Aorta (tissue), 5 donors: ENCODE measurements at regions not wholly inside any gene's neighbourhood (a gene's known extent, or its start where the extent isn't known, plus 50 kb on each side); places are given as distances from the start of the nearest gene placed in this dataset.

Experiments
- ATAC-seq: fragments of 200-7000 bp; cut with Tn5 transposase; one replicate; pipeline ENCODE4 v1.9.1; 2022; ENCODE audit warnings: moderate library complexity; ENCODE audit not compliant: low FRiP score
- DNase-seq, 2 donors: peaks; one replicate each; pipeline ENCODE4 v3.0.0-alpha.2; 2020
- H3K27ac ChIP-seq, 2 donors: one replicate each; pipeline ENCODE4 v1.5.1; 2013; ENCODE audit warnings: low read length in 2 of 2, mild to moderate bottlenecking in 2 of 2, moderate library complexity in 2 of 2, control low read depth in 1 of 2, inconsistent platforms in 1 of 2, low read depth in 1 of 2
- H3K27me3 ChIP-seq, 2 donors: one replicate each; pipeline ENCODE4 v1.6.1; 2013; ENCODE audit warnings: control low read depth in 1 of 2, low read length in 1 of 2, mild to moderate bottlenecking in 1 of 2, moderate library complexity in 1 of 2; ENCODE audit not compliant: insufficient read depth in 2 of 2, control insufficient read depth in 1 of 2
- H3K36me3 ChIP-seq, 2 donors: one replicate each; pipeline ENCODE4 v1.6.1; 2013; ENCODE audit warnings: control low read depth in 1 of 2, low read length in 1 of 2, mild to moderate bottlenecking in 1 of 2; ENCODE audit not compliant: insufficient read depth in 2 of 2, control insufficient read depth in 1 of 2
- H3K4me1 ChIP-seq, 2 donors: one replicate each; pipeline ENCODE4 v1.6.1; 2013; ENCODE audit warnings: low read length in 2 of 2, control low read depth in 1 of 2, mild to moderate bottlenecking in 1 of 2, moderate library complexity in 1 of 2; ENCODE audit not compliant: insufficient read depth in 2 of 2, control insufficient read depth in 1 of 2
- H3K4me3 ChIP-seq, 2 donors: one replicate each; pipeline ENCODE4 v1.5.1; 2013; ENCODE audit warnings: low read length in 2 of 2, control low read depth in 1 of 2, mild to moderate bottlenecking in 1 of 2
- H3K9me3 ChIP-seq: one replicate; pipeline ENCODE4 v1.6.1; 2013; ENCODE audit warnings: mild to moderate bottlenecking, low read length; ENCODE audit not compliant: control insufficient read depth
- WGBS, 2 donors: extraction: QIAGEN DNeasy Blood & Tissue Kit; methylation state at CpG; one replicate each; pipeline ENCODE4 v1.1.7; 2013; 5-methylcytosine and 5-hydroxymethylcytosine counted together
- intact Hi-C, 2 donors: fragments of 100-400 bp; cut with DNase I; formaldehyde crosslinking; loops; one replicate each; pipeline versions ENCODE4 v1.14.2 to v1.15.0; 2022
- donor health status: healthy with polysubstance abuse.
- donor health status: Bipolar disorder and iron deficiency.
- donor health status: DM: no; HTN: no; CAD: no.
- donor health status: DM: no; HTN: no; CAD: no.
- donor health status: DM: yes; HTN: yes; CAD: no.

DNA sequence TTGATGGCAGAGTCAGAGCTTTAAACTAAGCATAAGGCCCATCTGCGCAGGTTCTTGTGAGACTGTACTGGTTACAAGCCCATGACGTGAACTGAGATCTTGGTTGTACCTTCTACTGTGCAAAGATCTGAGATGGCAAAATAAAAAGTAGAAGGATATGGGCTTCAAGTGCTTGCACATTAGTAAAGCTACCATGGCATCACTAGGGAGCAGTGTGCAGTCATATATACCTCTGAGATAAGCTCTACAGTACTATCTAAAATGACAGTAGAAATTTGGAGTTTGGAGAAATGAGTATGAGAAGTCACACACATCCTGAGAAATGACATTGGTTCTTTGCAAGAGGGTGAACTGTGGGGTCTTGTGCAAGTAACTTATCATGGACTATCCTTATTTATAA lies 408.2 kb upstream of the PRR16 start:
- DNase-seq (no peak), ATAC-seq (peak; percentile 64)
- 64 to 72% methylated on average over 2 of the region's 2 CpGs for WGBS, 2 donors
- intact Hi-C loops = loop anchor here in 1 of 2 donors (5.0 to 10.0 kb wide), 2 partner anchors 79 to 401 kb away; no protein-coding TSS in a partner anchor
- no peaks in the 10 kb centered on the region for H3K27me3 ChIP-seq
- H3K9me3 ChIP-seq = no peaks in the 10 kb centered on the region
- H3K36me3 ChIP-seq = no peaks in the 10 kb centered on the region
- H3K27ac ChIP-seq = peak overlapping the region in 1 of 2 donors; percentile 28
- no peak overlapping the region for H3K4me3 ChIP-seq
- no peaks in the 10 kb centered on the region for H3K4me1 ChIP-seq

DNA sequence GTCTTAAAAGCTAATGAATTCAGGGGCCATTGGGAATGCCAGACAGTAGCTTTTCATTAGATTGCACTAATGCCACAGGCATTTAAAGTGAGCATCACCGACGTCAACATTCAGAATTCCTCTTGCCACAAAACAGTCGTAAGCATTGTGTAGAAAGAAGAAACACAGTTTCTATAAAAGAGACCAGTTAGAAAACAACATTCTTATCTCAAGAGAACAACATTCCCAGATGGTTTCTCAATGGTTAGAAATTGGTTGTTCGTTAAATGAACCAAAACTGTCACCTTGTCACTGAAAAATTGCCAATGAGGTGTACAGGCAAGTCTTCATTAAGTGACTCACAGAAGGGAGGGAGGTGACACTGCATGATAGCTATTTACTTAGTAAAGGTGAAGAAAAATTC lies 401.6 kb upstream of the PRR16 start:
- peaks cover 2 to 6% of the 10 kb centered on the region in 2 donors for H3K4me1 ChIP-seq
- no peaks in the 10 kb centered on the region for H3K9me3 ChIP-seq
- no peak overlapping the region for H3K4me3 ChIP-seq
- no peak overlapping the region for H3K27ac ChIP-seq
- WGBS, 2 donors = 62 to 71% methylated on average over 4 of the region's 4 CpGs
- ATAC-seq = no peak
- intact Hi-C loops = loop anchor here in 1 of 2 donors (5.0 kb wide), 1 partner anchor 395 kb away; no protein-coding TSS in a partner anchor
- no peak for DNase-seq
- no peaks in the 10 kb centered on the region for H3K36me3 ChIP-seq
- no peaks in the 10 kb centered on the region for H3K27me3 ChIP-seq

DNA sequence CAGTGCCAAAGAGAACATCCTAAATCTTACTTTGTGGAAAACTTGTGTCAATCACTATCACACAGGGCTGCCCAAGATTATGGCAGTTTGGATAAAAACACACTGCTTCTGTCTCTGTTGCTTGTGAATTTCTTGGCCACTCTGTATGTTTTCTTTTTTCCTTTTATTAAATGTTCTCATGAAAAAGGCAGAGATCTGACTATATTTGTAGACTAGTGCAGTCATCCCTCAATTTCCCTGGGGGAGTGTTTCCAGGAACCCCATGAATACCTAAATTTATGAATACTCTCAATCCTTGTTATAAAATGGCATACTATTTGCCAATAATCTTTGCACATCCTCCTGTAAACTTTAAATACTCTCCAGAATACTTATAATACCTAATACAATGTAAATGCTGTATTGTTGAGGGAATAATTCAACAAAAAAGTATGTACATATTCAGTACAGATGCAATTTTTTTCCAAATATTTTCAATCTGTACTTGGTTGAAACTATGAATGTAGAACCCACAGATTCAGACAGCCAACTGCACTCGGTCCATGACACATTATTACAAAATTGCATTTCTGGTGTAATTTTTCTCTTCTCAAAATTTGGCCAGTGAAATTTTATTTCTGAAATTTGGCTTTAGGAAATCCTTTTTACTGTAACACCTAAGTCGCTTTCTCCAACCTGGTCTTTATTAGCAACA lies 391.9 kb upstream of the PRR16 start:
- Histone ChIP-seq H3K27me3 (no peaks in the 10 kb centered on the region), H3K36me3 (no peaks in the 10 kb centered on the region), H3K9me3 (no peaks in the 10 kb centered on the region), H3K27ac (no peak overlapping the region), H3K4me3 (no peak overlapping the region), H3K4me1 (no peaks in the 10 kb centered on the region)
- intact Hi-C loops = no loop called here
- WGBS, 2 donors = 89% methylated on average over 2 of the region's 2 CpGs
- no peak for DNase-seq
- ATAC-seq = peak; percentile 60

DNA sequence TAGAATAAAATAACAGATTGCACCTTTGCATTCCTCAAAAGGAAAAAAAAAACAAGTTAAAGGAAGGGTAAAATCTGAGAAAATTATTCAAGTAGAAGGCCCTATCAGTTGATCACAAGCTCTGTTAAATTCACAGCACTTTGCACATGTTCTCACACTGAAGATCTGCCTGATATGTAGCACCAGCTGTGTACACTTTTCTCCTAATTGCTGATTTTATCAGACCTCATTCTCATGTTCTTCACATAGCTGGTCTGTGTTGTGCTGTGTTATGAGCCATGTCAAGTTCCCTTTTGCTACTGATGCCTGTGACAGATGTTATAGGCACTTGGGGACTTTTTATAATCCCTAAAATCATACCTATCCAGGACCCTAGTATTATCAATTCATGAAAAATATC lies 390.4 kb upstream of the PRR16 start:
- Histone ChIP-seq H3K27ac (no peak overlapping the region), H3K27me3 (no peaks in the 10 kb centered on the region), H3K4me1 (no peaks in the 10 kb centered on the region), H3K9me3 (no peaks in the 10 kb centered on the region), H3K36me3 (no peaks in the 10 kb centered on the region), H3K4me3 (no peak overlapping the region)
- DNase-seq (no peak), ATAC-seq (no peak)
- intact Hi-C loops = no loop called here

DNA sequence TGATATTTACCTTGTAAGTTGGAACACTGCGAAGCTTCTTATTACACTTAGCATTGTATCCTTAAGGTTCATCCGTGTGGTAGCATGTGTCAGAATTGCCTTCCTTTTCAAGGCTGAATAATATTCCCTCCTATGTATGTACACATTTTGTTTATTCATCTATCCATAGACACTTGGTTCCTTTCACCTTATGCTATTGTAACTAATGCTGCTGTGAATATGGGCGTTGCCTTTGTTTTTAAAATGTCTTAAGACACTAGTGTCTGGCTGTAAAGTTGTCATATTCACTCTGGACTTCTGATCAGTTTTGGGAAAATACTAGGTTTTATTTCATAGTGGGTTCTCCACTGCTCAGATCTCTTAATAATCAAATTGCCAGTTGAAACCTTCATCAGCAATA lies 383.3 kb upstream of the PRR16 start:
- H3K4me1 ChIP-seq = no peaks in the 10 kb centered on the region
- ATAC-seq = no peak
- intact Hi-C loops = no loop called here
- H3K27me3 ChIP-seq = no peaks in the 10 kb centered on the region
- no peak overlapping the region for H3K4me3 ChIP-seq
- WGBS, 2 donors = 65 to 84% methylated on average over 3 of the region's 3 CpGs
- H3K36me3 ChIP-seq = no peaks in the 10 kb centered on the region
- no peak for DNase-seq
- no peaks in the 10 kb centered on the region for H3K9me3 ChIP-seq
- H3K27ac ChIP-seq = no peak overlapping the region

DNA sequence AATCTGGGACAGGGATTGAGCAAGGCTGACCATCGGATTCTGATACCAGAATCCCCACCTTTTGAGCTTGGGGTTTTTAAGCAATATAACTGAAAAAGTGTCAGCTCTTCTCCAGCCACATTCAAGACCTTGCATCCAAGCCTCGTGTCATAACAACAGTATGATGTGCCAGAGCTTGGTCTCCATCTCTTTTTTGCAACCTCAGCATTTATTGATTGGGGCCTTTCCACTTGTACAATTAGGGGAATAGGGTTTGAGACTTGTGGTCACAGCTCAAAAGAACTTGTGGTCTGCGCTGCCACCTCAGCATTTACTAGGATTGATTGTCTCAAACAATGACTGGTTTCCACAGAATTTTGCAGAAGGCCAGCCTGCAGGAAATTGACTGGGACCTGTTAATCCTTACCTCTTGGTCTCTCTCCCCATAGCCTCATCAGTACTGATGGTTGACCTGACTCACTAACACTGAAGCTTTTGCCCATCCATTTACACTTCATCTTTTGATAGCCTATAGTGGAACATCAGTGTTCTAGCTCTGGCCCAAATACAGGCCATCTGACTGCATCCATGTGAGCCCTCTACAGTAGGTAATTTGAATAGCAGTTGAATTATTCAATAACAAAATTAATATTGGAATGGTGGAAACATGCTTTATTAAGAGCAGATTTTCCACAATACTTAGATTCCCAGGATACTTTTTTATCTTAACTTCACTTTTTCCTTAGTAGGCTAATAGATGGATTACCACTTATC lies 381.6 kb upstream of the PRR16 start:
- no peaks in the 10 kb centered on the region for H3K9me3 ChIP-seq
- intact Hi-C loops = no loop called here
- no peaks in the 10 kb centered on the region for H3K27me3 ChIP-seq
- no peaks in the 10 kb centered on the region for H3K4me1 ChIP-seq
- H3K27ac ChIP-seq = no peak overlapping the region
- H3K4me3 ChIP-seq = no peak overlapping the region
- no peaks in the 10 kb centered on the region for H3K36me3 ChIP-seq
- WGBS, 2 donors = 95 to 98% methylated on average over 3 of the region's 3 CpGs
- DNase-seq (no peak), ATAC-seq (no peak)

DNA sequence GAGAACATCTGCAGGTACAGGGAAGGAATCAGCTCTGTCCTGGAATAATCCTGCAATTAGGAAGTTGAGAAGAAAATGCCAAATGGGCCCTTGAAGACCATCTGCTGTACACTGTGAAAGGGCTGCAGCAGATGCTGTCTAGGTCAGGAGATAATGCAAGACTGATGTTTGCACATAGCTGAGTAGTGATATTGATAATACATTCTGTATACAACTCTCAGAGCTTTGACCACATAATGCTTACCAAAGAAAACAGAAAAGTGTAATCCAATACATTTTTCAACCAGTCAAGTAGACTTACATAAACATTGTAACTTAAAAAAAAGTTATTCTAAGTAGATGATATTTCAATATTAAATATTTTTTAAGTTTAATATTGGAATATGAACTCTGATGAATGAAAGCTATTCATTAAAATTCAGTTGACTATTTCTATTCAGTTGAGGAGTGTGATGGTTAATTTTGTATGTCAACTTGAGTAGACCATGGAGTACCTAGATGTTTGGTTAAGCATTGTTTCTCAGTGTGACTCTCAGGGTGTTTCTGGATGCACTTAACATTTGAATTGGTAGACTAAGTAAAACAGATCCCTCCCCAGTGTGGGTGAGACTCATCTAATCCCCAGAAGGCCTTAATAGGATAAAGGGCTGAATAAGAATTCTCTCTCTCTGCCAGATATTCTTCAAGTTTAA lies 380.1 kb upstream of the PRR16 start:
- H3K4me1 ChIP-seq = peaks cover 0 to 1% of the 10 kb centered on the region in 2 donors
- ATAC-seq (no peak), DNase-seq (no peak)
- intact Hi-C loops = no loop called here
- H3K9me3 ChIP-seq = no peaks in the 10 kb centered on the region
- no peaks in the 10 kb centered on the region for H3K27me3 ChIP-seq
- no peak overlapping the region for H3K27ac ChIP-seq
- H3K4me3 ChIP-seq = no peak overlapping the region
- no peaks in the 10 kb centered on the region for H3K36me3 ChIP-seq

DNA sequence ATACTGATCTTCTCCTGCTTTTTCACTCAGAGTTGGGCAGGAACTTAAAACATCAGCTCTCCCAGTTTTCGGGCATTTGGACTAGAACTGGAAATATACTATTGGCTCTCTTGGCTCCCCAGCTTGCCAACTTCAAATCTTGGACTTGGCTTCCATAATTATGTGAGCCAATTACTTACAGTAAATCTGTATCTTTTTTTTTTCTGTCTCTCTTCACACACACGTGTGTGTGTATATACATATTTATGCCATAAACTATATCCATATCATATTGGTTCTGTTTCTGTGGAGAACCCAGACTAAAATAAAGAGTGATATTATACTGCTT lies 379.6 kb upstream of the PRR16 start:
- H3K27me3 ChIP-seq = no peaks in the 10 kb centered on the region
- no peak overlapping the region for H3K27ac ChIP-seq
- intact Hi-C loops = no loop called here
- no peaks in the 10 kb centered on the region for H3K36me3 ChIP-seq
- H3K9me3 ChIP-seq = no peaks in the 10 kb centered on the region
- ATAC-seq (no peak), DNase-seq (no peak)
- no peak overlapping the region for H3K4me3 ChIP-seq
- 7 to 14% methylated on average over 2 of the region's 2 CpGs for WGBS, 2 donors
- peaks cover 0 to 1% of the 10 kb centered on the region in 2 donors for H3K4me1 ChIP-seq

DNA sequence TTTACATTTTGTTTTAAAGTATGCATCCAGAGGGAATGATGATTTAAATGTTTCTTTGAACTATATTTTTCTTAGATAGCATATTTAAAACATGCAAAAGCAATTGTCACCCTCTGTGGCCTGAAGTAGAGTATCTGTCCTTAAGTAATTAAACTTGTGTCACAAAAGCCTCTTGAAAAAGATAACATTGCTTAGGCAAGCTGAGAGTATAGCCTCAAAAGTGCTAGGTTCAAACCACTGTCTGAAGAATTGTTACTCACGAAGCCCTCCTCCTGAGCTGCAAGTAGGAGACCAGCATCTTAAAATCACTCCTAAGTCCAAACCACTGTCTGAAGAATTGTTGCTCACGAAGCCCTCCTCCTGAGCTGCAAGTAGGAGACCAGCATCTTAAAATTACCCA lies 378.0 kb upstream of the PRR16 start:
- no peak for ATAC-seq
- H3K4me1 ChIP-seq = peaks cover 0 to 1% of the 10 kb centered on the region in 2 donors
- 94 to 95% methylated on average over 2 of the region's 2 CpGs for WGBS, 2 donors

More for the DNA sequence above, 378.0 kb upstream of the PRR16 start:
- DNase-seq = no peak
- intact Hi-C loops = no loop called here
- H3K27ac ChIP-seq = no peak overlapping the region
- H3K36me3 ChIP-seq = no peaks in the 10 kb centered on the region
- no peaks in the 10 kb centered on the region for H3K9me3 ChIP-seq
- no peak overlapping the region for H3K4me3 ChIP-seq
- no peaks in the 10 kb centered on the region for H3K27me3 ChIP-seq
